Hematopoietic multipotent progenitor cell (in vitro differentiated cells): ENCODE measurements at regions not wholly inside any gene's neighbourhood (a gene's known extent, or its start where the extent isn't known, plus 50 kb on each side); places are given as distances from the start of the nearest gene placed in this dataset.
"Not testable (repeated sequence)": the region's sequence is repeated elsewhere in the genome, so short reads cannot be mapped to it uniquely, and the experiment has no call there.

Experiments
- DNase-seq, 3 donors: peaks; one replicate each; pipeline ENCODE4 v3.0.0-alpha.2; 2011 to 2015; ENCODE audit warnings: low read depth in 2 of 3, low spot score in 2 of 3

- DNase-seq = no peak
Observed at GRCh38 chr11:100576718-100577021, 110.4 kb upstream of the ARHGAP42 start.

GRCh38 chr11:100578831-100579311 lies 108.2 kb upstream of the ARHGAP42 start:
- DNase-seq = no peak

- DNase-seq = no peak
Observed at GRCh38 chr11:100581318-100581717, 105.8 kb upstream of the ARHGAP42 start.

- no peak for DNase-seq
Observed at GRCh38 chr11:100584201-100584985, 102.7 kb upstream of the ARHGAP42 start.

GRCh38 chr11:100585728-100586127 lies 101.4 kb upstream of the ARHGAP42 start:
- no peak for DNase-seq

- no peak for DNase-seq
Observed at GRCh38 chr11:100586361-100587101, 100.6 kb upstream of the ARHGAP42 start.

- no peak for DNase-seq
Observed at GRCh38 chr11:100592619-100593260, 94.3 kb upstream of the ARHGAP42 start.

GRCh38 chr11:100593291-100593690 lies 93.8 kb upstream of the ARHGAP42 start:
- no peak for DNase-seq

- no peak for DNase-seq
Observed at GRCh38 chr11:100594320-100594719, 92.8 kb upstream of the ARHGAP42 start.

- DNase-seq = no peak
Observed at GRCh38 chr11:100600941-100601340, 86.1 kb upstream of the ARHGAP42 start.

GRCh38 chr11:100602716-100603115 lies 84.4 kb upstream of the ARHGAP42 start:
- DNase-seq = no peak

- DNase-seq = not testable (repeated sequence)
Observed at GRCh38 chr11:100607761-100608160, 79.3 kb upstream of the ARHGAP42 start.

- DNase-seq = peak in 2 of 3 donors; percentile 5 to 7
Observed at GRCh38 chr11:100612766-100613165, 74.3 kb upstream of the ARHGAP42 start.

GRCh38 chr11:100618914-100619313 lies 68.2 kb upstream of the ARHGAP42 start:
- no peak for DNase-seq

- DNase-seq = no peak
Observed at GRCh38 chr11:100619484-100619883, 67.6 kb upstream of the ARHGAP42 start.

- DNase-seq = no peak
Observed at GRCh38 chr11:100622404-100622803, 64.7 kb upstream of the ARHGAP42 start.

- no peak for DNase-seq
Observed at GRCh38 chr11:100624346-100624745, 62.7 kb upstream of the ARHGAP42 start.

- DNase-seq = no peak
Observed at GRCh38 chr11:100625041-100625440, 62.0 kb upstream of the ARHGAP42 start.

GRCh38 chr11:100629671-100630070 lies 57.4 kb upstream of the ARHGAP42 start:
- no peak for DNase-seq

GRCh38 chr11:100630898-100631297 lies 56.2 kb upstream of the ARHGAP42 start:
- no peak for DNase-seq

GRCh38 chr11:100631316-100631715 lies 55.8 kb upstream of the ARHGAP42 start:
- DNase-seq = no peak
